KMS-11 (cell line): ENCODE measurements at regions not wholly inside any gene's neighbourhood (a gene's known extent, or its start where the extent isn't known, plus 50 kb on each side); places are given as distances from the start of the nearest gene placed in this dataset.

Source experiments
- H2AFZ ChIP-seq: fragments of 200-600 bp; sonication (generic); 2 replicates; pipeline ENCODE4 v1.6.1; 2016; ENCODE audit warnings: antibody characterized with exemption, mixed run types, low read depth
- H3K27ac ChIP-seq: fragments of 200-600 bp; sonication (generic); 2 replicates; pipeline ENCODE4 v1.6.1; 2016; ENCODE audit warnings: mild to moderate bottlenecking, mixed run types
- H3K27me3 ChIP-seq: fragments of 200-600 bp; sonication (generic); 2 replicates; pipeline ENCODE4 v1.6.1; 2017; ENCODE audit warnings: mild to moderate bottlenecking, low read depth, mixed run types, moderate library complexity; ENCODE audit not compliant: insufficient read depth
- H3K36me3 ChIP-seq: fragments of 200-600 bp; sonication (generic); 2 replicates; pipeline ENCODE4 v1.6.1; 2017; ENCODE audit warnings: mild to moderate bottlenecking, mixed run types; ENCODE audit not compliant: insufficient read depth
- H3K4me1 ChIP-seq: fragments of 200-600 bp; sonication (generic); 2 replicates; pipeline ENCODE4 v1.6.1; 2016; ENCODE audit warnings: mild to moderate bottlenecking, low read depth, mixed run types; ENCODE audit not compliant: poor library complexity, severe bottlenecking
- H3K4me2 ChIP-seq: fragments of 200-600 bp; sonication (generic); 2 replicates; pipeline ENCODE4 v1.7.0; 2016; ENCODE audit warnings: mild to moderate bottlenecking, mixed run types
- H3K4me3 ChIP-seq: fragments of 200-600 bp; sonication (generic); IDR thresholded peaks from 2 replicates; pipeline ENCODE4 v1.6.1; 2017; ENCODE audit warnings: low read depth, low read length, mixed read lengths; ENCODE audit not compliant: insufficient read depth
- H3K79me2 ChIP-seq: fragments of 200-600 bp; sonication (generic); 2 replicates; pipeline ENCODE4 v1.6.1; 2016; ENCODE audit warnings: low read depth, mixed run types; ENCODE audit not compliant: insufficient read depth
- H3K9ac ChIP-seq: fragments of 200-600 bp; sonication (generic); 2 replicates; pipeline ENCODE4 v1.6.1; 2016; ENCODE audit warnings: mild to moderate bottlenecking, mixed run types
- H4K20me1 ChIP-seq: fragments of 200-600 bp; sonication (generic); 2 replicates; pipeline ENCODE4 v1.6.1; 2016; ENCODE audit warnings: mild to moderate bottlenecking, mixed run types; ENCODE audit not compliant: insufficient read depth
- CTCF ChIP-seq: fragments of 200-600 bp; sonication (generic); conservative IDR thresholded peaks from 2 replicates; pipeline ENCODE4 v1.6.1; 2017; ENCODE audit warnings: low read depth, mild to moderate bottlenecking, antibody characterized with exemption, low read length, moderate library complexity, mixed read lengths

DNA sequence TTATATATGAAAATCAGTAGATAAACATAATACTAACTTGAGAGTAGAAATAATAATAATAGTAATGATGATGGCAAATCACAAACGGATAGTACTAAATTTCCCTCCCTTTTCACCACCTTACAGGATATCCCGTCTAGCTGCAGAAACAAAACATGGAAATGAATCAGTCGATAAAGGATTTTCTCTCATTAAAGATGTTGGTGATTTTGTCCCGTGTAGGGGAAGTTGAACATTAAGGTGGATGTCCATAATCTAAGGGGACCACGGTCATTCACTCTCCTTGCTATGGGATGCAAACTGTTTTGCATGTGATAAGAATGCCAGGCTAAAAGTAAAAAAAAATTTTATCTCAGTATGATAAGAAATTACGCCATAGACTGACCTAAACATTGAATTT lies 1027.7 kb upstream of the NR2F2 start:
- no peak for TF ChIP-seq CTCF
- peaks cover 14% of the 10 kb centered on the region for H3K4me1 ChIP-seq
- H4K20me1 ChIP-seq: no peaks in the 10 kb centered on the region

DNA sequence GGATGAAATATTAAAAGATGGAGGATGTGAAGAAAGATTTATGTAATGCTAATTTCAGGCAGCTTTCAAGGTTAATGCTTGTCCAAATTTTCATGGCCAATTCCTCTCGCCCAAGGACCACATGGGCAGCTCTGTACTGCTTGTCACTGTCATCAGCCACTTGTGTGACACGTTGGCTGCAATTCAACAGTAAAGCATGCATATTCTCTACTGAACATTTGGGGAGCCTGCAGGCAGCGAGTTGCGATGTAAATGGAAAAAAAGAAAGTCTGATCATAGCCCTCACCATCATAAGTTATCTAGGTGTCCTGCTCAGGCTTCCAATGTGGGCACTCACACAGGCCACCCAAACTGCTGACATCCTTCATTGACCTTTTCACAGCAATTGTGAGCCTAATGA lies 1026.8 kb upstream of the NR2F2 start:
- Histone ChIP-seq H4K20me1 (no peaks in the 10 kb centered on the region), H3K4me3 (no peak overlapping the region), H2AFZ (no peak overlapping the region), H3K27ac (no peak overlapping the region), H3K4me1 (peaks cover 8% of the 10 kb centered on the region), H3K27me3 (no peaks in the 10 kb centered on the region), H3K79me2 (no peaks in the 10 kb centered on the region), H3K36me3 (no peaks in the 10 kb centered on the region), H3K9ac (no peak overlapping the region), H3K4me2 (no peak overlapping the region)
- no peak for TF ChIP-seq CTCF

More for the DNA sequence above, 1027.7 kb upstream of the NR2F2 start:
- Histone ChIP-seq H3K4me2 (no peak overlapping the region), H3K36me3 (no peaks in the 10 kb centered on the region), H3K79me2 (no peaks in the 10 kb centered on the region), H3K9ac (no peak overlapping the region), H3K27ac (no peak overlapping the region), H2AFZ (no peak overlapping the region), H3K4me3 (no peak overlapping the region), H3K27me3 (no peaks in the 10 kb centered on the region)

DNA sequence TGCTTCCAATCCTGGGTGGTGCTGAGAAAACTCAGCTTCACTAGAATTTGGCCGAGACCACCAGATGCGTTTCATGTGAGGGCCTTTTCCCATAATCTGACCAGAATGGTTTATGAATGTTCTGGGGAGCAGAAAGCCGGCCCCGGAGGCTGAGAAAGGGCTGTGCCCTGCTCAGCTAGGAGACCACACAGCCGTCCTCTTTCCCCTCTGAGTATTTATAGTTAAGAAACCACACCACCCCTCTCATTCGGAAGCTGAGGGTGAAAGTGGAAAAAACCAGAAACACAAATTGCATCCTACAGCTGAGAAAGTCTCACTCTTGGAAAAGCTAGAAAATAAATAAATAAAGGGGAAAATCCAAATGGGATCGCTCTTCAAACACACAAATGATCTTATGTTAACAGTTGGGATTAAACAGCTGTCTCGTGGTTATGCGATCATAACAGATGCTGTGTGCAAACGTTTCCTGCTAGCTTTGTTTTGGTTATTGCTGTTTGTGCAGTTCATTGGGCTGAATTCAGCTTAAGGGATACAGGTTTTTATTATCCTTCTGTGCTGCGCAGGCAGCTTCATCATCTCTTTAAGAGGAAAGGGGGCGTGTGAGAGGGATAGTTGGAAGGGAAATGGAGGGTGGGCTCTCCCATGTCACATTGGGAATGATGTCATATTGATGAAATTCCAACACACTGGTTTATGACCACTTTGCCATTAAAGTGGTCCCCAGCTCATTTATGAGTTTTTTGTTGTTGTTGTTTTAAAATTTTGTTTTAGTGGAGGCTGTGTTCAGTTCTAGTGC lies 1026.2 kb upstream of the NR2F2 start:
- peaks cover 2% of the 10 kb centered on the region for H3K4me1 ChIP-seq
- no peak overlapping the region for H3K9ac ChIP-seq
- H3K4me3 ChIP-seq: no peak overlapping the region
- H3K79me2 ChIP-seq: no peaks in the 10 kb centered on the region
- H3K27me3 ChIP-seq: no peaks in the 10 kb centered on the region
- no peak overlapping the region for H3K27ac ChIP-seq
- H4K20me1 ChIP-seq: no peaks in the 10 kb centered on the region
- H2AFZ ChIP-seq: no peak overlapping the region
- no peak overlapping the region for H3K4me2 ChIP-seq
- H3K36me3 ChIP-seq: no peaks in the 10 kb centered on the region
- no peak for TF ChIP-seq CTCF

GRCh38 chr15:95304947-95305400 lies 1025.5 kb upstream of the NR2F2 start:
- Histone ChIP-seq H3K27ac (no peak overlapping the region), H3K27me3 (no peaks in the 10 kb centered on the region), H3K4me2 (no peak overlapping the region), H3K36me3 (no peaks in the 10 kb centered on the region), H3K4me3 (no peak overlapping the region), H4K20me1 (no peaks in the 10 kb centered on the region), H2AFZ (no peak overlapping the region), H3K4me1 (no peaks in the 10 kb centered on the region), H3K79me2 (no peaks in the 10 kb centered on the region), H3K9ac (no peak overlapping the region)
- no peak for TF ChIP-seq CTCF
